HCT116 (cell line): ENCODE measurements at regions not wholly inside any gene's neighbourhood (a gene's known extent, or its start where the extent isn't known, plus 50 kb on each side); places are given as distances from the start of the nearest gene placed in this dataset.
"Not testable (repeated sequence)": the region's sequence is repeated elsewhere in the genome, so short reads cannot be mapped to it uniquely, and the experiment has no call there.

ENCODE experiments used
- ATF3 ChIP-seq: IDR thresholded peaks from 2 replicates; pipeline ENCODE4 v1.6.1; 2012
- EZH2phosphoT487 ChIP-seq: fragments of 200-600 bp; IDR thresholded peaks from 2 replicates; pipeline ENCODE4 v1.6.1; 2018; ENCODE audit warnings: antibody characterized with exemption, borderline replicate concordance
- POLR2A ChIP-seq: IDR thresholded peaks from 2 replicates; pipeline ENCODE4 v1.7.0; 2011; ENCODE audit warnings: borderline replicate concordance; ENCODE audit not compliant: insufficient read depth, insufficient read length; ENCODE audit errors: extremely low read depth
- POLR2AphosphoS5 ChIP-seq: IDR thresholded peaks from 2 replicates; pipeline ENCODE4 v1.6.1; 2011; ENCODE audit warnings: mild to moderate bottlenecking, low read depth, low read length, moderate library complexity
- RAD21 ChIP-seq: IDR thresholded peaks from 2 replicates; pipeline ENCODE4 v1.6.1; 2012; ENCODE audit warnings: low read depth, mild to moderate bottlenecking
- SIN3A ChIP-seq: IDR thresholded peaks from 2 replicates; pipeline ENCODE4 v1.6.1; 2012; ENCODE audit warnings: low read depth
- SP1 ChIP-seq: IDR thresholded peaks from 2 replicates; pipeline ENCODE4 v1.6.1; 2012; ENCODE audit warnings: low read depth
- TCF7L2 ChIP-seq: IDR thresholded peaks from 2 replicates; pipeline ENCODE4 v1.7.0; 2011; ENCODE audit warnings: borderline replicate concordance, inconsistent platforms; ENCODE audit not compliant: insufficient read depth, insufficient read length; ENCODE audit errors: extremely low read depth
- YY1 ChIP-seq: IDR thresholded peaks from 2 replicates; pipeline ENCODE4 v1.6.1; 2011; ENCODE audit warnings: low read length, low read depth, moderate library complexity, mild to moderate bottlenecking; ENCODE audit not compliant: insufficient replicate concordance; ENCODE audit errors: extremely low read depth
- ZNF274 ChIP-seq: fragments of 200-500 bp; sonication (Bioruptor generic); IDR thresholded peaks from 2 replicates; pipeline ENCODE4 v1.6.1; 2014; ENCODE audit warnings: mild to moderate bottlenecking, low read depth, low read length, inconsistent platforms
- TF ChIP-seq, protein P1 (sequence below), 3 experiments: fragments of 200-600 bp in 1 of 3; sonication (generic) in 1 of 3; IDR thresholded peaks in 2 of 3; conservative IDR thresholded peaks in 1 of 3; 2 replicates each; pipeline ENCODE4 v1.5.1; 2012 to 2017; ENCODE audit warnings: low read depth in 2 of 3, low read length in 2 of 3, antibody characterized with exemption in 1 of 3, borderline replicate concordance in 1 of 3, control low read depth in 1 of 3, mild to moderate bottlenecking in 1 of 3, mixed read lengths in 1 of 3, mixed run types in 1 of 3, moderate library complexity in 1 of 3; ENCODE audit not compliant: insufficient read depth in 1 of 3
- TF ChIP-seq, protein P2 (sequence below): IDR thresholded peaks from 2 replicates; pipeline ENCODE4 v1.6.1; 2012
- TF ChIP-seq, protein P3 (sequence below): IDR thresholded peaks from 2 replicates; pipeline ENCODE4 v1.6.1; 2011; ENCODE audit warnings: mild to moderate bottlenecking, low read length, moderate library complexity; ENCODE audit not compliant: insufficient replicate concordance; ENCODE audit errors: extremely low read depth

DNA sequence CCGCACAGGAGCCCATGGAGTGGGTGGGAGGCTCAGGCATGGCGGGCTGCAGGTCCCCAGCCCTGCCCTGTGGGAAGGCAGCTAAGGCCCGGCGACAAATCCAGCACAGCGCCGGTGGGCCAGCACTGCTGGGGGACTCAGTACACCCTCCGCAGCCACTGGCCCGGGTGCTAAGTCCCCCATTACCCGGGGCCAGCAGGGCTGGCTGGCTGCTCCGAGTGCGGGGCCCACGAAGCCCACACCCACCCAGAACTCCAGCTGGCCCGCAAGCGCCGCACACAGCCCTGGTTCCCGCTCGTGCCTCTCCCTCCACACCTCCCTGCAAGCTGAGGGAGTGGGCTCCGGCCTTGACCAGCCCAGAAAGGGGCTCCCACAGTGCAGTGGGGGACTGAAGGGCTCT, 610.0 kb upstream of the NRG3 start:
- not testable (repeated sequence) for TF ChIP-seq POLR2AphosphoS5, TCF7L2, ZNF274, SP1, POLR2A, EZH2phosphoT487, SIN3A, YY1, ATF3, RAD21
- TF ChIP-seq, protein P1, sequence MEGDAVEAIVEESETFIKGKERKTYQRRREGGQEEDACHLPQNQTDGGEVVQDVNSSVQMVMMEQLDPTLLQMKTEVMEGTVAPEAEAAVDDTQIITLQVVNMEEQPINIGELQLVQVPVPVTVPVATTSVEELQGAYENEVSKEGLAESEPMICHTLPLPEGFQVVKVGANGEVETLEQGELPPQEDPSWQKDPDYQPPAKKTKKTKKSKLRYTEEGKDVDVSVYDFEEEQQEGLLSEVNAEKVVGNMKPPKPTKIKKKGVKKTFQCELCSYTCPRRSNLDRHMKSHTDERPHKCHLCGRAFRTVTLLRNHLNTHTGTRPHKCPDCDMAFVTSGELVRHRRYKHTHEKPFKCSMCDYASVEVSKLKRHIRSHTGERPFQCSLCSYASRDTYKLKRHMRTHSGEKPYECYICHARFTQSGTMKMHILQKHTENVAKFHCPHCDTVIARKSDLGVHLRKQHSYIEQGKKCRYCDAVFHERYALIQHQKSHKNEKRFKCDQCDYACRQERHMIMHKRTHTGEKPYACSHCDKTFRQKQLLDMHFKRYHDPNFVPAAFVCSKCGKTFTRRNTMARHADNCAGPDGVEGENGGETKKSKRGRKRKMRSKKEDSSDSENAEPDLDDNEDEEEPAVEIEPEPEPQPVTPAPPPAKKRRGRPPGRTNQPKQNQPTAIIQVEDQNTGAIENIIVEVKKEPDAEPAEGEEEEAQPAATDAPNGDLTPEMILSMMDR (IDR thresholded peaks at IDR 0.05 in 2 of 3, conservative IDR thresholded peaks at IDR 0.05 in 1 of 3; ENCODE audit: borderline replicate concordance in 1 of 3, insufficient read depth in 1 of 3, low read depth in 2 of 3, low read length in 2 of 3) = not testable (repeated sequence)
- TF ChIP-seq, protein P2, sequence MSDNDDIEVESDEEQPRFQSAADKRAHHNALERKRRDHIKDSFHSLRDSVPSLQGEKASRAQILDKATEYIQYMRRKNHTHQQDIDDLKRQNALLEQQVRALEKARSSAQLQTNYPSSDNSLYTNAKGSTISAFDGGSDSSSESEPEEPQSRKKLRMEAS = not testable (repeated sequence)
- TF ChIP-seq, protein P3, sequence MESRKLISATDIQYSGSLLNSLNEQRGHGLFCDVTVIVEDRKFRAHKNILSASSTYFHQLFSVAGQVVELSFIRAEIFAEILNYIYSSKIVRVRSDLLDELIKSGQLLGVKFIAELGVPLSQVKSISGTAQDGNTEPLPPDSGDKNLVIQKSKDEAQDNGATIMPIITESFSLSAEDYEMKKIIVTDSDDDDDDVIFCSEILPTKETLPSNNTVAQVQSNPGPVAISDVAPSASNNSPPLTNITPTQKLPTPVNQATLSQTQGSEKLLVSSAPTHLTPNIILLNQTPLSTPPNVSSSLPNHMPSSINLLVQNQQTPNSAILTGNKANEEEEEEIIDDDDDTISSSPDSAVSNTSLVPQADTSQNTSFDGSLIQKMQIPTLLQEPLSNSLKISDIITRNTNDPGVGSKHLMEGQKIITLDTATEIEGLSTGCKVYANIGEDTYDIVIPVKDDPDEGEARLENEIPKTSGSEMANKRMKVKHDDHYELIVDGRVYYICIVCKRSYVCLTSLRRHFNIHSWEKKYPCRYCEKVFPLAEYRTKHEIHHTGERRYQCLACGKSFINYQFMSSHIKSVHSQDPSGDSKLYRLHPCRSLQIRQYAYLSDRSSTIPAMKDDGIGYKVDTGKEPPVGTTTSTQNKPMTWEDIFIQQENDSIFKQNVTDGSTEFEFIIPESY = not testable (repeated sequence)
